HG03066 (cell line): ENCODE measurements at regions not wholly inside any gene's neighbourhood (a gene's known extent, or its start where the extent isn't known, plus 50 kb on each side); places are given as distances from the start of the nearest gene placed in this dataset.

Experiments
- ATAC-seq: cut with Tn5 transposase; IDR thresholded peaks from one replicate; pipeline ENCODE4 v1.9.1; 2021; ENCODE audit warnings: low read depth; ENCODE audit not compliant: unreplicated experiment

GRCh38 chr5:113652161-113652560 lies 138.7 kb downstream of the YTHDC2 start:
- ATAC-seq: no peak

DNA sequence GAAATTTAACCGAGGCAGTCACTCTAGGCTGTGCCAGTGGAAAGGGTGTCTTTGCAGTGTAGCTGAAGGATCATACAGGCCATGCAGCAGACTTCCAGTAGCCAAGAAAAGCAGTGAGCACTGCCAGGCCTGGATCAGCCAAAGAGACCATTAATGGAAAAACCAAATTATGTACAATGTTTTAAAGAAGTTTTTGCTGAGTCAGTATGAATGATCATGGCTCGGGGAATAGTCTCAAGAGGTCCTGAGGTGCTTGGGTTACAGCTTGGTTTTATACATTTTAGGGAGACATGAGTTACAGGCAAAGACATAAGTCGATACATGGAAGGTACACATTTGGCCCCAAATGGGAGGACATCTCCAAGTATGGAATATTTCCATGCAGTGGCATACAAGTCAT lies 141.3 kb downstream of the YTHDC2 start:
- no peak for ATAC-seq

DNA sequence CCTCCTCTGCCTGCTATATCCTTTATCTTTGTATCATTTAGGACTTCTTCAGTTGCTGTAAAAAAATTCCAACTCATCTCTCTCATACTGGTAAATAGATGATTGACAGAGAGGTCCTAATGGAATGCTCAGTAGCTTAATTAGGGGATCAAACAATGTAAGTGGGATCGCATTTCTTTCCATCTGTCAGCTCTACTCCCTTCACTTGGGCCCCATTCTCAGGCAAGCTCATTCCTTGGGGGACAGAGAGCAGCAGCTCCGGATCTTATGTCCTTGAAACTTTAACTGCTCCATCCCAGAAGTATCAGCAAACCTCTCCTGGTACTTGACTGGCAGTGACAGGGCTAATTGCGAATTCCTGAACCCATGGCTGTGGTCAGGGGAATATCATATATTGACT lies 146.7 kb downstream of the YTHDC2 start:
- ATAC-seq: no peak

GRCh38 chr5:113660706-113661250 lies 147.3 kb downstream of the YTHDC2 start:
- ATAC-seq: no peak

GRCh38 chr5:113663879-113664541 lies 150.5 kb downstream of the YTHDC2 start:
- ATAC-seq: no peak

DNA sequence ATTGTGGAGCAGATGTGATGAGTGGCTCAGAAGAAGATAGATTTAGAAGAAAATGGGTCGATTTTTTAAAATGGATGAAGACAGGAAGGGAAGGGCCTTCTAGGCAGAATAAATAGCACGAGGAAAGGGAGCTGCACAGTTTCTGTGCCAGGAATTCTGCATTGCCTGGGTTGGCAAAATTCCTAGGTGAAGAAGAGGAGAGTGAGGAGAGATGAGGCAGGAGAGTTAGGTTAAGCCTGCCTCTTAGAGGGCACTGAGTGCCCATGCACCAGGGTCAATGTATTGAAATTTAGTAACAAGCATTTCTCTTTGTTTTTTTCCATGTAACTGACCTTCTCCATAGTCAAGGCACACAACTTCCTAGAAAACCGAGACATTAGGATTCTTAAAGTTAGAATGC lies 159.5 kb downstream of the YTHDC2 start:
- ATAC-seq: no peak

DNA sequence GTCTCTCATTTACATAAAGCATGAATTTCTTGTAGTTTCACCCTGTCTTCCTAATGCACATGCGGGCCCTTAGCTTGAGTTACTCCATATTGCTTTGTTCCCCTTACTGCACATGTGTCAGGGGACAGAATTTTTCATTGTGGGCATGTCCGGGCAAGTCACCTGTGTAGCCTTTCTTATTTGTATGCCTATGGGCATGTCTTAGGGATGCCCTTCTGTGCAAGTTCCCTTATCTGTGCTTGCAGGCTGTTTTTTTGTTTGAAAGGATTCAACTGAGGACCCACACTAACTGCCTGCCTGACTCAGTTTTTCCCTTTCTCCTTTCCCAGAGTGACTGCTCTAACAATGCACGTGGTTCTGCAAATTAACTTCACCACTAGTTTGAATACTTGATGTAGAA lies 161.7 kb downstream of the YTHDC2 start:
- ATAC-seq: no peak

- no peak for ATAC-seq
Measured at GRCh38 chr5:113678202-113678601, 164.7 kb downstream of the YTHDC2 start.

DNA sequence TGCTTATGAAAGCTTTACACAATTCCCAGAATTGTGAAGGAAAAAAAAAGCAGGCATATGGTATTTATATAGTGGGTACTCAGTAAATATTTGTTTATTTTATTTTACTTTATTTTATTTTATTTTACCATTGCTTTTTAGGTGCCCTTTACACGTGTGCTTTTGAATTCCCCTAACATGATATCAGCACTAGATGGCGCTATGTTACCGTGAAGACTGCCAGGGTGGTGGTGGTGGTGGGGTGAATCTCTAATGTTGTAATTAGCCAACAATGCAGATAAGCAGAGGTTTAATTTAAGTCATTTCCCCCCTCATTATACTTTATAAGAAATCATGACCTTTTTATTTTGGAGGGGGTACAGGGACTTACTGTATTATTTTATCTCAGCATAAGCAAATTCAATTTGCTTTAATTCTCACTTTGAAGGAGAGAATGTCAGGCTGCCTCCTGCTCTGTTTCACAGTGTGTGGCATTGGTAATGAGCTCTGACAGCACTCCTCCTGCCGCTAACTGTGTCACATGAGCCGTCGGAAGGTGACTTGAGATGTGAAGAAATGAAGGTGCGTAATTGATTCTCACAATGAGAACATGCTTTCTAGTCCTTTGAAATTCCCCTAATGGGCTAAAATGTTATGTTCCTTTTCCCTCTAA lies 165.6 kb downstream of the YTHDC2 start:
- ATAC-seq: peak; percentile 64

GRCh38 chr5:113680534-113680933 lies 167.0 kb downstream of the YTHDC2 start:
- no peak for ATAC-seq

DNA sequence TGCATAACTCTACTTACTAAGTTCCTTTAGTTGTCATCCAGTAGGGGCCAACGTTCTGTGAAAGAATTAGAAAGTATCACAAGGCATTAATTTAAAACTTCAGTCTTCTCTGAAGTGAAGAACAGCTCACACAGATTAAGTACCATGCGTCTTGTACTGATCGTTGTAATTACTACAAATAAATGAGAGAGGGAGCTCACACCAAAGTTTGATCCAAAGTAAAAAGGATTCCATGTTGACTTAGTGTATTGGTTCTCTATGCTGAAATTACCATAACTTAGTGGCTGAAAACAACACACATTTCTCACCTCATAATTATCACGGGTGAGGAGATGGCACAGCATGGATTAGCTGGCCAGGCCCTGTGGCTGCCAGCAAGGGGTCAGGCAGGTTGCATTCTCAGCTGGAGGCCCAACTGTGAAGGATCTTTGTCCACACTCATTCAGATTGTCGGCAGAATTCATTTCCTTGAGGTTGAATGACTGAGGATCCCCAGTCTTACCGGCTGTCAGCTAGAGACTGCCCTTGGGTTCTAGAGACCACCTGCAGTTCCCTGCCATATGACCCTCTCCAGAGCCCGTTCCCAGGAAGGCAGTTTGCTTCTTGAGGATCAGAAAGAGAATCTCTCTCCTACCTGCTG lies 169.1 kb downstream of the YTHDC2 start:
- ATAC-seq: no peak

DNA sequence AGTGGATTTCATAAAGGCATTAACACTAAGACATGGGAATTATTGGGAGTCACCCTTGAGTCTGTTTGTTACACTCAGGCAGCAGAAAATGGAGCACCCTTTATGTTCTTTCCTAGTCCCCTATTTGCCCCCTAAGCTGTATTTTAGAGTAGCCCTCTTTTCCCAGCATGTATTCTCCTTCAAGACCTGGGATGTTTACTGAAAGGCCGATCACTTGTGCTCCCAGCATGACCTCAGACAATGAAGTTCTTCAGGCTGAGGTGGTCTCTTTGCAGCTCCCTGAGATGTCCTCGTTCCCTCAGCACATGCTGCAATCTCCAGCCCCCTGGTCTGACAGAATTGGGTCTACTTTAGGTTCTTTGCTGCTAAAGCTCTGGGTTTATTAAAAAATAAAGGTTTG lies 169.7 kb downstream of the YTHDC2 start:
- ATAC-seq: no peak

GRCh38 chr5:113686599-113686998 lies 173.1 kb downstream of the YTHDC2 start:
- ATAC-seq: no peak

- ATAC-seq: no peak
Measured at GRCh38 chr5:113689647-113690046, 176.2 kb downstream of the YTHDC2 start.

- ATAC-seq: no peak
Measured at GRCh38 chr5:113692466-113692865, 179.0 kb downstream of the YTHDC2 start.

GRCh38 chr5:113692891-113693457 lies 179.5 kb downstream of the YTHDC2 start:
- no peak for ATAC-seq

DNA sequence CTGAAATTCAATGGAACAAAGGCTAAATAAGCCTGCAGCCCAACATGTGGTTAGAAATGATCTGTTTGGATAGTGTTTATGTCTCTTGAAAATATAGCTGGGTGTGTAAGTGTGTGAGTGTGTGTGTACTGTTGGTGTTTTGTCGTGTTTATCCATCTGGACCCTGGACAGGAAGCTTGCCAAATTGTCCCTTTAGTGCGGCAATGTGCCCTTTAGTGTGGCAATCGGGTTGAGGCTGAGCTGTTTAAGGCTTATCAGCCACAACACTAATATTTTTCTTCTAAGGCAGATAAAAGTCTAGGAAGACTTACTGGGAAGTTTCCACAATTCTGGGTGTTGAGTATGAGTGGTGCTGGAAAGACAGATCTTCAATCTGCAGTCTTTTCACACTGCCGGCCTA lies 180.2 kb downstream of the YTHDC2 start:
- ATAC-seq: no peak

- no peak for ATAC-seq
Measured at GRCh38 chr5:113694576-113694975, 181.1 kb downstream of the YTHDC2 start.

DNA sequence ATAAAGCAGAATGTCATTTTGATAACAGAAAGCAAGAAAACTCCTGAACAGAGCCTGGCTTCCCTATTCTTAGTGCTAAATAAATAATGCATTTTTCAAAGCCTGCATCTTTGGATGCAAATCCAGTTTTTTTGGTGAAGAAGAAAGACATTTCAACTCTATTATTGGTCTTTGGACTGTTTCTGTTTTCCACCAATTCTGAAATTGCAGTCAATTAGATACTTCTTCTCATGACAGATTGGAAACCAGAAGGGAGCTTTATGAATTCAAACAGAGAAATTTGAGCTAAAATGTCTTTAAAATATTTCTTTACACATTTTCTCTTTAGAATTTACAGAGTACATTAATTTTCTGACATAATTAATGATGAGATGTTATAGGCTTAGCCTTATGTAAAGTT lies 189.8 kb downstream of the YTHDC2 start:
- no peak for ATAC-seq

- ATAC-seq: no peak
Measured at GRCh38 chr5:113705657-113706056, 192.2 kb downstream of the YTHDC2 start.

GRCh38 chr5:113713051-113713450 lies 199.6 kb downstream of the YTHDC2 start:
- no peak for ATAC-seq
